VCaP (cell line): ENCODE measurements at regions not wholly inside any gene's neighbourhood (a gene's known extent, or its start where the extent isn't known, plus 50 kb on each side); places are given as distances from the start of the nearest gene placed in this dataset.

Experiments used
- H3K27ac ChIP-seq: fragments of 450-650 bp; 2 replicates; pipeline ENCODE4 v1.5.1; 2017
- TF ChIP-seq, protein P1 (sequence below): fragments of 450-650 bp; conservative IDR thresholded peaks from 2 replicates; pipeline ENCODE4 v1.5.1; 2017; ENCODE audit warnings: mild to moderate bottlenecking, moderate library complexity

- TF ChIP-seq, protein P1, sequence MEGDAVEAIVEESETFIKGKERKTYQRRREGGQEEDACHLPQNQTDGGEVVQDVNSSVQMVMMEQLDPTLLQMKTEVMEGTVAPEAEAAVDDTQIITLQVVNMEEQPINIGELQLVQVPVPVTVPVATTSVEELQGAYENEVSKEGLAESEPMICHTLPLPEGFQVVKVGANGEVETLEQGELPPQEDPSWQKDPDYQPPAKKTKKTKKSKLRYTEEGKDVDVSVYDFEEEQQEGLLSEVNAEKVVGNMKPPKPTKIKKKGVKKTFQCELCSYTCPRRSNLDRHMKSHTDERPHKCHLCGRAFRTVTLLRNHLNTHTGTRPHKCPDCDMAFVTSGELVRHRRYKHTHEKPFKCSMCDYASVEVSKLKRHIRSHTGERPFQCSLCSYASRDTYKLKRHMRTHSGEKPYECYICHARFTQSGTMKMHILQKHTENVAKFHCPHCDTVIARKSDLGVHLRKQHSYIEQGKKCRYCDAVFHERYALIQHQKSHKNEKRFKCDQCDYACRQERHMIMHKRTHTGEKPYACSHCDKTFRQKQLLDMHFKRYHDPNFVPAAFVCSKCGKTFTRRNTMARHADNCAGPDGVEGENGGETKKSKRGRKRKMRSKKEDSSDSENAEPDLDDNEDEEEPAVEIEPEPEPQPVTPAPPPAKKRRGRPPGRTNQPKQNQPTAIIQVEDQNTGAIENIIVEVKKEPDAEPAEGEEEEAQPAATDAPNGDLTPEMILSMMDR = no peak
- no peak overlapping the region for H3K27ac ChIP-seq
Observed at GRCh38 chr1:38420666-38421065, 374.1 kb upstream of the POU3F1 start.

DNA sequence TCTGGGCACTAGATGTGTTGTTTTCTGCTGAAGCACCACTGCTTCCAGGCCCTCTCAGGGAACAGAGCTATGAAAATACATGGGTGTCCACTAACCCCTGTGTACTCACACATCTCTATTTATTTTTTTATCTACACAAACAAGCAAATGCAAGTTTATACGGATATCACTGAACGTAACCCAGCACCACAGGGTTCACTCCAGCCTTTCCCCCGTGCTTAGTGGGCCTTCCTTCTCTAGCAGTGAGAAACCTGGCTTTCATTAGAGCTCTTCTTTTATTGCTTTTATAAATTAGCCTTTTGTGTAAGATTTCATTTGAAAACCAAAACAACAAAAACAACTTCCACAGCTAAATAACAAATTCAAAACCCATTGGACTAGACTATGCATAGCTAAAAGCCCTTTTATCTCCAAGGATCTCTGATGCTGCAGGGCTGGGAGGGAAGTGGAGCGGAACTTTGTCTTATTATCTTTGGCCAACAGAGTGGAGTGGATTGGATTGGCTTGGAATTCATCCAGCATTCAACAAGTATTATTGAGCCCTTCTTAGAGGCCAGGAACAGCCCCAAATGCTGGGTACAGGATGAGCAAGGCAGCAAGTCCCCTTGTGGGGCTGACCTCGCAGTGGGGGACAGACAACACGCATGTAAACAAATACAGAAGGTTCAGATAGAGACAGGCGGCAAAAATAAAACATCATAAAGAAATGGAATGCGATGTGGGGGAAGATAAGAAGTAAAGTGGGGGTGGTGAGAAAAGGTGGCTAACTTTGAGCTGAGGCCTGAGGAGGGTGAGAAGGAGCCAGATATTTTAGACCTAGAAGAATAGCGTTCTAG lies 371.8 kb upstream of the POU3F1 start:
- TF ChIP-seq, protein P1 = no peak
- H3K27ac ChIP-seq = no peak overlapping the region; the same call in 1 of the 2 replicates

DNA sequence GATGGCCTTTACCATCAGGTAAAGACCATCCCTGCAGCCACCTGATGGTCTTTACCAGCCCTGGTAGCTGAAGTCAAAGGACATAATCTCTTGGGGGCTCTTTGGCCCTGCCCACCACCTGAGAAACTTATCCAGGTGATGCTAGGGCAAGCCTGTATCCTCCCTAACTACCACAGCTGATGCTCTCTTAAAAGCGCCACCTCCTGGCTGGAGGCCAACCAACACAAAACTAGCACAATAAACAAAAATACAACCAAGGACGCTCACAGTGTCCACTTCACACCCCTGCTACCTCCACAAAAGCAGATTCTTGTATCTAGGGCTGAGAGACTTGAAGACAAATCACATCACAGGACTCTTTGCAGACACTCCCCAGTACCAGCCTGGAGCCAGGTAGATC lies 357.1 kb upstream of the POU3F1 start:
- TF ChIP-seq, protein P1 = no peak
- no peak overlapping the region for H3K27ac ChIP-seq

DNA sequence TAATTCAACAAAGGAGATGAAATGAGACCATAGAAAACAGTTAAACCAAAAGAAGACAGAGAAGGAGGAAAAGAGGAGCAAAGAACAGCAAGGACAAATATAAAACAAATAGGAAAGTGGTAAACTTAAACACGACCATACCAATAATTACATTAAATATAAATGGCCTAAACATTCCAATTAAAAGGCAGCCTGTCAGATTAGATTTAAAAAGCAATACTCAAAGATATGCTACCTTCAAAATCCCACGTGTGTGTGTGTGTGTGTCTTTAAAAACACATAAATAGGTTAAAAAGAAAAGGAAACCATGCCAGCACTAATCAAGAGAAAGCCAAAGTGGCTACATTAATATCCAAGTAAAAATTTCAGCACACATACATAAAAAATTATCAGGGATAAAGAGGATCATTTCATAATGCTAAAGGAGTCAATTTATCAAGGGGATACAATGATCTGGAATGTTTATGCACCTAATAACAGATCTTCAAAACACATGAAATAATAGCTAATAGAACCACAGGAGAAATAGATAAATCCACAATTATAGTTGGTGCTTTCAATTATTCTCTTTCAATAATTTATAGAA lies 355.7 kb upstream of the POU3F1 start:
- no peak overlapping the region for H3K27ac ChIP-seq
- TF ChIP-seq, protein P1 = no peak

GRCh38 chr1:38396606-38397005 lies 350.0 kb upstream of the POU3F1 start:
- no peak overlapping the region for H3K27ac ChIP-seq
- TF ChIP-seq, protein P1 = no peak

GRCh38 chr1:38394303-38394702 lies 347.7 kb upstream of the POU3F1 start:
- TF ChIP-seq, protein P1 = no peak
- H3K27ac ChIP-seq = no peak overlapping the region

GRCh38 chr1:38392861-38393260 lies 346.3 kb upstream of the POU3F1 start:
- TF ChIP-seq, protein P1 = no peak
- no peak overlapping the region for H3K27ac ChIP-seq
